ENCODE measurements at regions not wholly inside any gene's neighbourhood (a gene's known extent, or its start where the extent isn't known, plus 50 kb on each side); places are given as distances from the start of the nearest gene placed in this dataset.

- TF ChIP-seq POLR2A (IDR thresholded peaks at IDR 0.05; ENCODE audit: extremely low read depth, insufficient read length) (no peak), MYC (IDR thresholded peaks at IDR 0.05; ENCODE audit: low read depth, low read length) (no peak)
- TF ChIP-seq, protein P1, sequence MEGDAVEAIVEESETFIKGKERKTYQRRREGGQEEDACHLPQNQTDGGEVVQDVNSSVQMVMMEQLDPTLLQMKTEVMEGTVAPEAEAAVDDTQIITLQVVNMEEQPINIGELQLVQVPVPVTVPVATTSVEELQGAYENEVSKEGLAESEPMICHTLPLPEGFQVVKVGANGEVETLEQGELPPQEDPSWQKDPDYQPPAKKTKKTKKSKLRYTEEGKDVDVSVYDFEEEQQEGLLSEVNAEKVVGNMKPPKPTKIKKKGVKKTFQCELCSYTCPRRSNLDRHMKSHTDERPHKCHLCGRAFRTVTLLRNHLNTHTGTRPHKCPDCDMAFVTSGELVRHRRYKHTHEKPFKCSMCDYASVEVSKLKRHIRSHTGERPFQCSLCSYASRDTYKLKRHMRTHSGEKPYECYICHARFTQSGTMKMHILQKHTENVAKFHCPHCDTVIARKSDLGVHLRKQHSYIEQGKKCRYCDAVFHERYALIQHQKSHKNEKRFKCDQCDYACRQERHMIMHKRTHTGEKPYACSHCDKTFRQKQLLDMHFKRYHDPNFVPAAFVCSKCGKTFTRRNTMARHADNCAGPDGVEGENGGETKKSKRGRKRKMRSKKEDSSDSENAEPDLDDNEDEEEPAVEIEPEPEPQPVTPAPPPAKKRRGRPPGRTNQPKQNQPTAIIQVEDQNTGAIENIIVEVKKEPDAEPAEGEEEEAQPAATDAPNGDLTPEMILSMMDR (IDR thresholded peaks at IDR 0.05; ENCODE audit: low read depth, low read length), result no peak
Measured at GRCh38 chr22:49066619-49067018, 761.1 kb downstream of the BRD1 start.

Measured in NB4 (cell line).